ENCODE measurements at regions not wholly inside any gene's neighbourhood (a gene's known extent, or its start where the extent isn't known, plus 50 kb on each side); places are given as distances from the start of the nearest gene placed in this dataset.
"Not testable (repeated sequence)": the region's sequence is repeated elsewhere in the genome, so short reads cannot be mapped to it uniquely, and the experiment has no call there.

- no peak for DNase-seq
Observed at GRCh38 chr19:30281906-30282305, 90.3 kb upstream of the ZNF536 start.

DNA sequence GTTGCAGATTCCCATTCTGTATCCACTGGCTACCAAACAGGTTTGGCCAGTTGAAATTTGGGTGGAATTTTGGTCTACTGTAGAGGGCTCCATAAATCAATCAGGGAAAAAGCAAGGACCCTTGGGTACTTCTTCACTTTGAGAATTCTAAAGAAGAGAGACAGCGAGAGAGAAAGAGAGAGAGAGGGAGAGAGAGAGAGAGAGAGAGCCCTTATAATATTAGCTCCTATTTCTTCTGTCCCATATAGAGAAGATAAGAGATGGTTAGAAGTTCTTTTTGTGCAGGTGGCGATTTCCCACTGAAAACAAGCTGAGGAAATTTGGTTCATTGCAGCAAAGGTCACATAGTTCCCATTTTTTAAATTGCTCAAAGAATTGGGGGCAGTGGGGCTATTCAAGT lies 88.6 kb upstream of the ZNF536 start:
- DNase-seq, result no peak

DNA sequence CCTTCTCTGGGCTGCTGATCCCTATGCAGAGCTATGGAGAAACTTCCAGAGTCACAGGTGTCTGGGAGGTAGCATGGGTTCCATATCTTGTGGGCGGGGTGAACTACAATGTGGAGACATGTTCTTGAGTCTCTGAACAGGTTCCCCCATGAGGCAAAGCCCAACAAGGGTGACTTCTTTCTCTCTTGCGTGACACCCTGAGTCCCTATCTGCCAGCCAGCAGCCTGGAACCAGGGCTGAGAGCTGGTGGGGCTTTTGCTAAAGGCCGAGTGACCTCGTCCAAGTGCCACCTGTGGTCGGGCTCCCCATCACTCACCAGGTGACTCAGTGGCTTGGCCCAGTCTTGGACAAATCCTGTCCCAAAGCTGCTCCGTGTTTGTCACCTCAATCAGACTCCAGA lies 88.0 kb upstream of the ZNF536 start:
- no peak for DNase-seq

GRCh38 chr19:30284885-30285284 lies 87.3 kb upstream of the ZNF536 start:
- no peak for DNase-seq

- DNase-seq, result no peak
Observed at GRCh38 chr19:30286378-30286777, 85.8 kb upstream of the ZNF536 start.

GRCh38 chr19:30287259-30287658 lies 84.9 kb upstream of the ZNF536 start:
- no peak for DNase-seq

GRCh38 chr19:30287973-30288372 lies 84.2 kb upstream of the ZNF536 start:
- DNase-seq, result no peak

GRCh38 chr19:30288911-30289310 lies 83.3 kb upstream of the ZNF536 start:
- DNase-seq, result no peak

- DNase-seq, result no peak
Observed at GRCh38 chr19:30289336-30289735, 82.8 kb upstream of the ZNF536 start.

DNA sequence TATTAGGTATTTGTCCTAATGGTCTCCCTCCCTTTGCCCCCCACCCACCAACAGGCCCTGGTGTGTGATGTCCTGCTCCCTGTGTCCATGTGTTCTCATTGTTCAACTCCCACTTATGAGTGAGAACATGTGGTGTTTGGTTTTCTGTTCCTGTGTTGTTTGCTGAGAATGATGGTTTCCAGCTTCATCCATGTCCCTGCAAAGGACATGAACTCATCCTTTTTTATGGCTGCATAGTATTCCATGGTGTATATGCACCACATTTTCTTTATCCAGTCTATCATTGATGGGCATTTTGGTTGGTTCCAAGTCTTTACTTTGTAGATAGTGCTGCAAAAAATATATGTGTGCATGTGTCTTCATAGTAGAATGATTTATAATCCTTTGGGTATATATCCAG lies 81.4 kb upstream of the ZNF536 start:
- DNase-seq, result not testable (repeated sequence)

DNA sequence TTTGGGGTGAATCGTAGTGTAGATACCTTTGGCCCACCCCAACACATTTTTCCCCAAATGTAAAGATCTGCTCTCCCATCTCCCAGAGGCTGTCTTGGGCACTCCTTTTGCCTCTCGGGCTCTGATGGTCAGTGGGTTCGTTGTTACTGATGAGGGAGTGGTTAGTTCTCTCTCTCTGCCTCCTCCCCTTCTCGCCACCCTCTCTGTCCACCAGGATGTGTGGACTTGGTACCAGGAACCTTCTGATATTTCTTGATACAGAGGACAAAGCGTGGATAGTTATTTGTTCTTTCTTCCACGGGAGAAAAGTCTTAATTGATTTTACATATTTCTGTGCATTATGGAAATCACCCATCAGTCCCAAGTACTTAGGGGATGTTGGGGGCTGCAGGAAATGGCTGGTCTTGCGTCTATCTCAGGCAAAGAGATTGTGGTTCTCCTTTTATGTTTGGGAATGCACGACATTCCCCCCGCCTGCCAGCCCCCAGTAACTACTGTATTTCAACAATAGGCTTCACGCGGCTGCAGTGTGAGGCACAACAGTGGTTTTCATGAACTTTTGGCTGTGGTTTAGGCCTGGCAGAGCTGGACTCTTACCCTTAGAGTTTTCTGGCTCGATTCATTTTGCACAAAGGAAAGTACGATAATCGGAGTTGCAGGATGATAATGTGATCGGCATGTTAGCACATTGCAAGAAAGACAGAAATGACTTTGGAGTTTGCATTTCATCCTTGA lies 79.0 kb upstream of the ZNF536 start:
- no peak for DNase-seq

GRCh38 chr19:30297969-30298368 lies 74.2 kb upstream of the ZNF536 start:
- no peak for DNase-seq

- DNase-seq, result no peak
Observed at GRCh38 chr19:30303131-30303654, 69.0 kb upstream of the ZNF536 start.

- DNase-seq, result no peak
Observed at GRCh38 chr19:30304540-30304939, 67.6 kb upstream of the ZNF536 start.

- no peak for DNase-seq
Observed at GRCh38 chr19:30305346-30306060, 66.7 kb upstream of the ZNF536 start.

DNA sequence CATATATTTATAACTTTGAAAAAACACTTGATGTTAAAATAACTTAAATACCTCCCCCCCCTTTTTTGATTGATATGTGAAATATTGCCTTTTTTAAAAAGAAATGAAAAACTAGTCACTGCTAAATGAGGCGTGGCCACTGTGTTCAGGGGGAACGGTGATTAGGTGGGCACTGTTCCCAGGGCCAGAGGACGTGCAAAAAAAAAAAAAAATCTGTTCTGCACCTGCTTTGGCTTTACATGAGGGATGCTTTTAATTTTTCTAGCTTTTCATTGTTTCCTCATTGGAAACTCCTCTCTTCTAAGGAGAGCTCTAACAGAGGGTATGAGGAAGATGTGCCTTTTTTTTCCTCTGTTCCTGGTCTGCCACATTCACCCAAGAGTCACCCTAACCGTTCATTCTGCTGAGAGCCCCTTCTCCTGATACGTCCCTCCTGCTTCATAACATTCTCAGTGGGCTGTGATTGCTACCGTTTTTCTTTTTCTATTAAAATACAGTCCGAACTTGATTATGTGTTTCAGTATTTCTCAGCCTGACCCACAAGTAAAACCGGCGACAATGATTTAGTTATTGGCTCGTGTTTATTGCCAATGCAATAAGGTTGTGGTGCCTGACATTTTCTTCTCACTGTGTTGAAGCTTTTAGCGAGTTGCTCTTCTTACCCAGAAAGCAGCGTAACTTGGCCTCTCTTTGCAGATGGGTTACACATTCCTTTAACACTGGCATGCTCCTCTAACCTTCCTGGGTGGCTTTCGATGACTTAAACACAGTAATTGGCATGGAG lies 64.8 kb upstream of the ZNF536 start:
- no peak for DNase-seq

- no peak for DNase-seq
Observed at GRCh38 chr19:30309176-30309575, 63.0 kb upstream of the ZNF536 start.

GRCh38 chr19:30309905-30310601 lies 62.1 kb upstream of the ZNF536 start:
- DNase-seq, result no peak

DNA sequence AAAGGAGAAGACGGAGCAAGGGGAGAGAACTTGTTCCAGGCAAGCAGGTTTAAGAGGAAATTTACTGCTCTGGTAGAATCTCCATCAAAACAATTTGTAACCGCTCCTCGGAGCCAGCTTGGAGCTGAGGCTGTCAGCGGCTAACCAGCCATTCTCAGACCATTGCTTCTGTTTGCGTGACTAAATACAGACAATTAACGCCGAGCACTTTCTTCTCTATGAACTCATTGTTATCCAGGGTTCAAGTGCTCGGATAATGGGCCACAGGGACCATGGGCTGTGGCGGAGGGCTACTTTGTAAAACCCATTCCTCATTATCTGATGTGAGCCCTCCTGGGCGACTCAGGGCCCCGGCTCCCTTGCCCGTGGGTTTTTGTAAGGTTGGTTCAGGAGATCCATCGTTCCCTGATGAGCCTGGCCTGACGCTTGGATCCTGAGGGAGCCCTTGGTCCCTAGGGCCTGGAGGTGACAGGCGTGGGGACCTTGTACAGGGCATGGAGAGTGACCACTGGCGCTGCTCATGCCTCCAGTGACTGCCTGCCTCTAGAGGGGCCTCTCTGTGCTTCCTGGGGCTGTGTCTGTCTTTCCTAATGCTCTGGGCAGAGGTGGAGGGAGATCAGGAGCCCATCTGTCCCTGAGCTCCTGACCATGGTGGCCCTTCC lies 61.5 kb upstream of the ZNF536 start:
- no peak for DNase-seq

DNA sequence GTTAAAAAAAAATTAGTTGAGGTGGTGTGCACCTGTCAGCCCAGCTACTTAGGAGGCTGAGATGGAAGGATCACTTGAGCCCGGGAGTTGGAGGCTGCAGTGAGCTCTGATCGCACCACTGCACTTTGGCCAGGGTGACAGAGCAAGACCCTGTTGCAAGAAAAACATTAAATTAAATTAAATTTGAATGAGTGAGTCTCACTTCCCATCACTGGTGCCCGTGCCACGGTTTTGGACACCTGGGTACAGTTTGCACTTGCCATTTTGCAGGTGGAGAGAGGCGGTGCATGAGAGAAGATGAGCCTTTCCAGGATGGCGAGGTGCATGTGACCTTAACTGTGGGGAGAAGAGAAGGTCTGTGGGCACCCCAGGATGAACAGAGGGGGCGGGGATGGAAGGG lies 60.3 kb upstream of the ZNF536 start:
- DNase-seq, result no peak

GRCh38 chr19:30312582-30313352 lies 59.4 kb upstream of the ZNF536 start:
- DNase-seq, result no peak

GRCh38 chr19:30313353-30313750 lies 58.8 kb upstream of the ZNF536 start:
- DNase-seq, result no peak

All from SHP77 treated with DMSO at 0.1 percent for 48 hours (cell line).